ENCODE measurements at regions not wholly inside any gene's neighbourhood (a gene's known extent, or its start where the extent isn't known, plus 50 kb on each side); places are given as distances from the start of the nearest gene placed in this dataset.

DNA sequence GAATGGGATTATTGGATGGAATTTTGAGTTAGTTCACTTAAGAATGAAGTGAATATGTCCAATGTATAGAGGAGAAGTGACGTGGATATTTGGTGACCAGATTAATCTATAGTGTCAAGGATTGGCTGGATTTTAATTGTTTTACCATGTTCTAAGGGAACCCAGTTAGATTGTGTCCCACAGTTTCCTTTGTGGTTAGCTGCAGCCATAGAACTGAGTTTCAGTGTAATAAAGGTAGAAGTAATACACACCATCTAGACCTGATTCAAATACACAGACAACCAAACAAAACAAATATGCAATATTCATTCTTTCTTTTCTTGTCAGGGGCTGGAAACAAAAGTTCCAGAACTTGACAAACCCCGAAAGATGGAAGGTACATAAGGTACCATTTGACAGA, 88.0 kb upstream of the RGS18 start:
- H3K27ac Mint-ChIP-seq: no peak overlapping the region
- H2BK12ac ChIP-seq (ENCODE audit: insufficient read length, low read depth, low read length): no peak overlapping the region
- H2BK5ac ChIP-seq (ENCODE audit: insufficient read length, low read length): no peak overlapping the region

More for the DNA sequence above, 88.0 kb upstream of the RGS18 start:
- TF ChIP-seq, protein P1, sequence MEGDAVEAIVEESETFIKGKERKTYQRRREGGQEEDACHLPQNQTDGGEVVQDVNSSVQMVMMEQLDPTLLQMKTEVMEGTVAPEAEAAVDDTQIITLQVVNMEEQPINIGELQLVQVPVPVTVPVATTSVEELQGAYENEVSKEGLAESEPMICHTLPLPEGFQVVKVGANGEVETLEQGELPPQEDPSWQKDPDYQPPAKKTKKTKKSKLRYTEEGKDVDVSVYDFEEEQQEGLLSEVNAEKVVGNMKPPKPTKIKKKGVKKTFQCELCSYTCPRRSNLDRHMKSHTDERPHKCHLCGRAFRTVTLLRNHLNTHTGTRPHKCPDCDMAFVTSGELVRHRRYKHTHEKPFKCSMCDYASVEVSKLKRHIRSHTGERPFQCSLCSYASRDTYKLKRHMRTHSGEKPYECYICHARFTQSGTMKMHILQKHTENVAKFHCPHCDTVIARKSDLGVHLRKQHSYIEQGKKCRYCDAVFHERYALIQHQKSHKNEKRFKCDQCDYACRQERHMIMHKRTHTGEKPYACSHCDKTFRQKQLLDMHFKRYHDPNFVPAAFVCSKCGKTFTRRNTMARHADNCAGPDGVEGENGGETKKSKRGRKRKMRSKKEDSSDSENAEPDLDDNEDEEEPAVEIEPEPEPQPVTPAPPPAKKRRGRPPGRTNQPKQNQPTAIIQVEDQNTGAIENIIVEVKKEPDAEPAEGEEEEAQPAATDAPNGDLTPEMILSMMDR (conservative IDR thresholded peaks at IDR 0.05): no peak
- Mint-ChIP-seq H3K36me3 (ENCODE audit: insufficient read depth in 1 of 3, low read depth in 3 of 3) (no peaks in the 10 kb centered on the region), H3K9me3 (no peaks in the 10 kb centered on the region), H3K4me1 (peaks cover 7% of the 10 kb centered on the region in 2 experiments), H3K4me3 (no peak overlapping the region), H3K27me3 (ENCODE audit: low read depth) (no peaks in the 10 kb centered on the region)
- Histone ChIP-seq H2AFZ (ENCODE audit: low read length) (no peak overlapping the region), H2BK120ac (ENCODE audit: low read depth, low read length, poor library complexity, severe bottlenecking) (no peak overlapping the region), H4K8ac (replicated peaks; ENCODE audit: insufficient read length, low read depth, low read length) (no peak overlapping the region), H3K23ac (ENCODE audit: insufficient read length, low read depth, low read length) (no peak overlapping the region), H3K14ac (ENCODE audit: insufficient read depth, low read length) (no peak overlapping the region), H3K18ac (ENCODE audit: insufficient read length, low read depth, low read length) (no peak overlapping the region), H3K56ac (ENCODE audit: insufficient read length, low read depth, low read length) (no peak overlapping the region), H2BK15ac (ENCODE audit: low read depth, low read length) (no peak overlapping the region), H3K9ac (ENCODE audit: extremely low read depth, insufficient read length, low read length) (no peak overlapping the region), H3K79me2 (ENCODE audit: insufficient read depth, low read length) (no peaks in the 10 kb centered on the region), H4K5ac (ENCODE audit: insufficient read length, low read depth, low read length) (no peak overlapping the region), H3K4ac (ENCODE audit: low read depth, low read length) (no peak overlapping the region), H3K9me3 (ENCODE audit: control insufficient read depth, low read depth, low read length) (no peaks in the 10 kb centered on the region), H3K27me3 (ENCODE audit: insufficient read depth, low read length) (no peaks in the 10 kb centered on the region), H4K20me1 (ENCODE audit: control insufficient read depth, insufficient read depth, insufficient read length) (no peaks in the 10 kb centered on the region), H2AK5ac (ENCODE audit: insufficient read length, low read length) (no peak overlapping the region), H2BK20ac (ENCODE audit: low read depth, low read length, poor library complexity, severe bottlenecking) (no peak overlapping the region), H3K4me1 (ENCODE audit: insufficient read depth, low read length) (no peaks in the 10 kb centered on the region), H3T11ph (ENCODE audit: low read length) (no peak overlapping the region), H3K27ac (ENCODE audit: insufficient read length, low read depth, low read length) (no peak overlapping the region), H4K91ac (ENCODE audit: insufficient read length, low read depth, low read length) (no peak overlapping the region), H3K79me1 (ENCODE audit: insufficient read depth, low read depth, low read length, poor library complexity, severe bottlenecking) (no peaks in the 10 kb centered on the region), H3K23me2 (ENCODE audit: insufficient read length, low read depth, low read length, poor library complexity, severe bottlenecking) (no peaks in the 10 kb centered on the region), H3K4me2 (ENCODE audit: insufficient read depth, insufficient read length, low read length) (no peak overlapping the region)
- no peak for DNase-seq
- WGBS (ENCODE audit: extremely low coverage, insufficient read length, low lambda C conversion rate): 100% methylated on average over 1 of the region's 2 CpGs
